OCI-LY1 (cell line): ENCODE measurements at regions not wholly inside any gene's neighbourhood (a gene's known extent, or its start where the extent isn't known, plus 50 kb on each side); places are given as distances from the start of the nearest gene placed in this dataset.

ENCODE experiments used
- H2AFZ ChIP-seq: fragments of 200-600 bp; sonication (generic), shearing (Covaris generic); 2 replicates; pipeline ENCODE4 v1.6.0; 2014; ENCODE audit warnings: antibody characterized with exemption, mild to moderate bottlenecking, low read length
- H3F3A ChIP-seq: fragments of 200-600 bp; sonication (generic), shearing (Covaris generic); 2 replicates; pipeline ENCODE4 v1.6.0; 2014; ENCODE audit warnings: mild to moderate bottlenecking, antibody characterized with exemption, low read length, moderate library complexity; ENCODE audit not compliant: insufficient read depth
- H3K27ac ChIP-seq: fragments of 200-600 bp; sonication (generic); 2 replicates; pipeline ENCODE4 v1.5.1; 2014; ENCODE audit warnings: low read length, mixed run types, mild to moderate bottlenecking, low read depth; ENCODE audit not compliant: poor library complexity, severe bottlenecking
- H3K27me3 ChIP-seq: fragments of 200-600 bp; sonication (generic); 2 replicates; pipeline ENCODE4 v1.6.0; 2014; ENCODE audit warnings: antibody characterized with exemption, mild to moderate bottlenecking, low read length, moderate library complexity; ENCODE audit not compliant: insufficient read depth
- H3K36me3 ChIP-seq: fragments of 200-600 bp; sonication (generic); 2 replicates; pipeline ENCODE4 v1.6.1; 2014; ENCODE audit warnings: mild to moderate bottlenecking, antibody characterized with exemption, low read length, moderate library complexity, mixed read lengths; ENCODE audit not compliant: insufficient read depth
- H3K4me1 ChIP-seq: fragments of 200-600 bp; sonication (generic); 2 replicates; pipeline ENCODE4 v1.5.1; 2014; ENCODE audit warnings: mild to moderate bottlenecking, low read length, moderate library complexity; ENCODE audit not compliant: insufficient read depth, severe bottlenecking
- H3K4me2 ChIP-seq: fragments of 200-600 bp; sonication (generic), shearing (Covaris generic); 2 replicates; pipeline ENCODE4 v1.6.1; 2014; ENCODE audit warnings: low read length
- H3K4me3 ChIP-seq: fragments of 200-600 bp; sonication (generic); 2 replicates; pipeline ENCODE4 v1.5.1; 2014; ENCODE audit warnings: low read length, low read depth, mild to moderate bottlenecking, mixed read lengths; ENCODE audit not compliant: poor library complexity, severe bottlenecking
- H3K79me2 ChIP-seq: fragments of 200-600 bp; shearing (Covaris generic); 2 replicates; pipeline ENCODE4 v1.6.1; 2016; ENCODE audit warnings: mixed run types, low read length, mixed read lengths; ENCODE audit not compliant: insufficient read depth
- H3K9ac ChIP-seq: fragments of 200-600 bp; sonication (generic), shearing (Covaris generic); 2 replicates; pipeline ENCODE4 v1.6.1; 2014; ENCODE audit warnings: mild to moderate bottlenecking, low read length, mixed read lengths
- H3K9me2 ChIP-seq: fragments of 200-600 bp; sonication (generic), shearing (Covaris generic); 2 replicates; pipeline ENCODE4 v1.6.1; 2014; ENCODE audit warnings: low read depth, mild to moderate bottlenecking, low read length, mixed read lengths
- H3K9me3 ChIP-seq: fragments of 200-600 bp; shearing (Covaris generic); 2 replicates; pipeline ENCODE4 v1.6.1; 2014; ENCODE audit warnings: low read length, mixed read lengths
- H4K20me1 ChIP-seq: fragments of 200-600 bp; sonication (generic), shearing (Covaris generic); 2 replicates; pipeline ENCODE4 v1.6.0; 2016; ENCODE audit warnings: mild to moderate bottlenecking, low read length; ENCODE audit not compliant: insufficient read depth
- CTCF ChIP-seq: fragments of 200-600 bp; sonication (generic), shearing (Covaris generic); IDR thresholded peaks from 2 replicates; pipeline ENCODE4 v1.5.1; 2017; ENCODE audit warnings: mild to moderate bottlenecking, antibody characterized with exemption, low read length, moderate library complexity, mixed read lengths
- EZH2 ChIP-seq: fragments of 200-600 bp; sonication (generic), shearing (Covaris generic); IDR thresholded peaks from 2 replicates; pipeline ENCODE4 v1.8.0; 2017; ENCODE audit warnings: borderline replicate concordance, mixed run types, mild to moderate bottlenecking, antibody characterized with exemption, low read length, moderate library complexity, mixed read lengths

- Histone ChIP-seq H3K36me3 (no peaks in the 10 kb centered on the region), H4K20me1 (no peaks in the 10 kb centered on the region), H3K4me1 (no peaks in the 10 kb centered on the region), H3K4me3 (no peak overlapping the region), H3K9me3 (no peaks in the 10 kb centered on the region), H2AFZ (no peak overlapping the region), H3K4me2 (no peak overlapping the region), H3K27ac (no peak overlapping the region), H3K79me2 (no peaks in the 10 kb centered on the region), H3K9ac (no peak overlapping the region), H3F3A (no peaks in the 10 kb centered on the region; the same call in 1 of the 2 replicates), H3K9me2 (no peaks in the 10 kb centered on the region), H3K27me3 (no peaks in the 10 kb centered on the region)
- TF ChIP-seq EZH2 = no peak
- TF ChIP-seq CTCF = no peak
Measured at GRCh38 chr21:18602711-18603110, 199.1 kb upstream of the TMPRSS15 start.

- H3K79me2 ChIP-seq = no peaks in the 10 kb centered on the region
- H3K4me2 ChIP-seq = no peak overlapping the region
- H3K36me3 ChIP-seq = no peaks in the 10 kb centered on the region
- H4K20me1 ChIP-seq = no peaks in the 10 kb centered on the region
- H3K4me1 ChIP-seq = no peaks in the 10 kb centered on the region
- H2AFZ ChIP-seq = no peak overlapping the region
- no peak overlapping the region for H3K4me3 ChIP-seq
- H3K9me2 ChIP-seq = no peaks in the 10 kb centered on the region
- H3F3A ChIP-seq = no peaks in the 10 kb centered on the region; the same call in 1 of the 2 replicates
- no peaks in the 10 kb centered on the region for H3K9me3 ChIP-seq
- no peak for TF ChIP-seq CTCF
- no peak for TF ChIP-seq EZH2
- no peak overlapping the region for H3K9ac ChIP-seq
- H3K27ac ChIP-seq = no peak overlapping the region
- no peaks in the 10 kb centered on the region for H3K27me3 ChIP-seq
Measured at GRCh38 chr21:18603261-18603660, 199.7 kb upstream of the TMPRSS15 start.

- H3K9me3 ChIP-seq = no peaks in the 10 kb centered on the region
- no peaks in the 10 kb centered on the region for H3K27me3 ChIP-seq
- no peaks in the 10 kb centered on the region for H3K36me3 ChIP-seq
- H3K4me3 ChIP-seq = no peak overlapping the region
- no peaks in the 10 kb centered on the region for H4K20me1 ChIP-seq
- no peak overlapping the region for H3K27ac ChIP-seq
- H3K4me2 ChIP-seq = no peak overlapping the region
- no peaks in the 10 kb centered on the region for H3K9me2 ChIP-seq
- TF ChIP-seq EZH2 (no peak), CTCF (no peak)
- no peaks in the 10 kb centered on the region for H3K79me2 ChIP-seq
- no peak overlapping the region for H2AFZ ChIP-seq
- H3F3A ChIP-seq = no peaks in the 10 kb centered on the region; the same call in 1 of the 2 replicates
- no peaks in the 10 kb centered on the region for H3K4me1 ChIP-seq
- no peak overlapping the region for H3K9ac ChIP-seq
Measured at GRCh38 chr21:18603980-18604379, 200.4 kb upstream of the TMPRSS15 start.
